ENCODE measurements at regions not wholly inside any gene's neighbourhood (a gene's known extent, or its start where the extent isn't known, plus 50 kb on each side); places are given as distances from the start of the nearest gene placed in this dataset.
"Not testable (repeated sequence)": the region's sequence is repeated elsewhere in the genome, so short reads cannot be mapped to it uniquely, and the experiment has no call there.

DNA sequence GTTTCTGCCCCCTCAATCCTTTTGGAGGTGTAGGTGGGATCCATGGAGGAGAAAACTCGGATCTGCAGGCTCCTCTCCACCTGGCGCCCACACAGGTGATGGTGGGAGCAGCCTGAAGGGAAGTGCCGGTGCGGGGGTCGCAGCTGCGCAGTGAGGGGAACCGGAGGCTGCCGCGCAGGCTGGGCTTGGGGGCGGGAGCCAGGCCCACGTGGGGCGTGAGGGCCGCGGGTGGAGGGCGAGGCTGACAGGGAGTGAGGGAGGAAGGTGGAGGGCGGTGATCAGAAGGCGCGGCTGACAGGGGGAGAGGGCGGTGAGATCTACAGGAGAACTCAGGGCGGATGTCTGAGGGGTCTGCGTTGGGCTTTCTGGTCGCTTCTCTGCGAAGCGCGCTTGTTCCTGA, 414.7 kb upstream of the NPAP1 start:
- TF ChIP-seq, protein P1, sequence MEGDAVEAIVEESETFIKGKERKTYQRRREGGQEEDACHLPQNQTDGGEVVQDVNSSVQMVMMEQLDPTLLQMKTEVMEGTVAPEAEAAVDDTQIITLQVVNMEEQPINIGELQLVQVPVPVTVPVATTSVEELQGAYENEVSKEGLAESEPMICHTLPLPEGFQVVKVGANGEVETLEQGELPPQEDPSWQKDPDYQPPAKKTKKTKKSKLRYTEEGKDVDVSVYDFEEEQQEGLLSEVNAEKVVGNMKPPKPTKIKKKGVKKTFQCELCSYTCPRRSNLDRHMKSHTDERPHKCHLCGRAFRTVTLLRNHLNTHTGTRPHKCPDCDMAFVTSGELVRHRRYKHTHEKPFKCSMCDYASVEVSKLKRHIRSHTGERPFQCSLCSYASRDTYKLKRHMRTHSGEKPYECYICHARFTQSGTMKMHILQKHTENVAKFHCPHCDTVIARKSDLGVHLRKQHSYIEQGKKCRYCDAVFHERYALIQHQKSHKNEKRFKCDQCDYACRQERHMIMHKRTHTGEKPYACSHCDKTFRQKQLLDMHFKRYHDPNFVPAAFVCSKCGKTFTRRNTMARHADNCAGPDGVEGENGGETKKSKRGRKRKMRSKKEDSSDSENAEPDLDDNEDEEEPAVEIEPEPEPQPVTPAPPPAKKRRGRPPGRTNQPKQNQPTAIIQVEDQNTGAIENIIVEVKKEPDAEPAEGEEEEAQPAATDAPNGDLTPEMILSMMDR (IDR thresholded peaks at IDR 0.05; ENCODE audit: low read depth, low read length), result not testable (repeated sequence)
- TF ChIP-seq MYC (IDR thresholded peaks at IDR 0.05; ENCODE audit: low read depth, low read length), result not testable (repeated sequence)
